ENCODE measurements at regions not wholly inside any gene's neighbourhood (a gene's known extent, or its start where the extent isn't known, plus 50 kb on each side); places are given as distances from the start of the nearest gene placed in this dataset. TPM values are rescaled to one million over a fixed set of nuclear protein-coding genes. Genes with fewer than 3 reads are reported as not detected.

- Histone ChIP-seq H3K4me3 (replicated peaks in 1 of 3; ENCODE audit: insufficient read depth in 1 of 3, low read depth in 1 of 3, low read length in 3 of 3) (no peak overlapping the region), H3K79me2 (ENCODE audit: control insufficient read depth, insufficient read depth, low read length) (no peaks in the 10 kb centered on the region), H4K20me1 (replicated peaks; ENCODE audit: control insufficient read depth, extremely low read depth, insufficient read depth, low read length) (no peaks in the 10 kb centered on the region), H3K9me3 (replicated peaks; ENCODE audit: control insufficient read depth, insufficient read depth, low read length) (no peaks in the 10 kb centered on the region), H3K9me1 (replicated peaks; ENCODE audit: control insufficient read depth, extremely low read depth, insufficient read depth, low read length) (no peaks in the 10 kb centered on the region), H2AFZ (ENCODE audit: low read depth, low read length) (no peak overlapping the region), H3K4me1 (ENCODE audit: control insufficient read depth, extremely low read depth, insufficient read depth, low read length) (peaks cover 2% of the 10 kb centered on the region), H3K27me3 (ENCODE audit: control insufficient read depth in 2 of 2, insufficient read depth in 2 of 2, low read length in 2 of 2) (no peaks in the 10 kb centered on the region), H3K4me2 (ENCODE audit: insufficient read depth, low read length) (no peak overlapping the region), H3K9ac (replicated peaks; ENCODE audit: extremely low read depth, insufficient read depth, low read length) (no peak overlapping the region), H3K36me3 (ENCODE audit: control insufficient read depth in 2 of 2, extremely low read depth in 1 of 2, insufficient read depth in 2 of 2, low read length in 2 of 2) (no peaks in the 10 kb centered on the region), H3K27ac (ENCODE audit: insufficient read depth, low read depth, low read length) (no peak overlapping the region)
- dilution Hi-C loops (cut with MboI; ENCODE audit: extremely low pct_ligation_motif_present, low sequenced_read_pairs) (no loop called here), intact Hi-C loops (cut with micrococcal nuclease) (no loop called here)
- ChIA-PET CTCF (interaction anchor here (0.9 to 1.5 kb wide), 2 partner anchors 8 to 67 kb away, joined by 3 read pairs; no protein-coding TSS in a partner anchor), POLR2A (no interaction called here)
- DNase-seq (ENCODE audit: low read depth, low spot score) (no peak), FAIRE-seq (no peak)
- no TSS peak for BruUV-seq (replicated peaks)
- TF ChIP-seq CTCF (IDR thresholded peaks at IDR 0.05; ENCODE audit: extremely low read depth in 1 of 2, insufficient read depth in 1 of 2, low read depth in 1 of 2, low read length in 2 of 2) = no peak
- TF ChIP-seq EZH2 (IDR thresholded peaks at IDR 0.05; ENCODE audit: borderline replicate concordance, low read depth, low read length, severe bottlenecking) = no peak
- no peak for TF ChIP-seq POLR2AphosphoS5 (IDR thresholded peaks at IDR 0.05; ENCODE audit: insufficient read depth, low read depth, low read length)
- TF ChIP-seq FOS (IDR thresholded peaks at IDR 0.05; ENCODE audit: borderline replicate concordance, insufficient read depth, low read length) = no peak
- TF ChIP-seq MAX (IDR thresholded peaks at IDR 0.05; ENCODE audit: insufficient read depth, insufficient read length) = no peak
- no peak for TF ChIP-seq JUN (IDR thresholded peaks at IDR 0.05; ENCODE audit: borderline replicate concordance, insufficient read depth, insufficient read length, low read depth)
- no peak for TF ChIP-seq MYC (IDR thresholded peaks at IDR 0.05; ENCODE audit: low read depth, low read length)
- no peak for TF ChIP-seq POLR2A (IDR thresholded peaks at IDR 0.05; ENCODE audit: low read depth, low read length)
These were observed 51.0 kb upstream of the RAP2B start for GRCh38 chr3:153111016-153111415.

Small RNAs in the stretch of these regions (small RNA-seq; reads per million reads assigned to genes)
- gene HMGN2P13 (ENCODE audit: insufficient read depth, insufficient read length, low read depth, low replicate concordance) = not detected
